Smooth muscle cell (in vitro differentiated cells): ENCODE measurements at regions not wholly inside any gene's neighbourhood (a gene's known extent, or its start where the extent isn't known, plus 50 kb on each side); places are given as distances from the start of the nearest gene placed in this dataset.
"Not testable (repeated sequence)": the region's sequence is repeated elsewhere in the genome, so short reads cannot be mapped to it uniquely, and the experiment has no call there.

Experiments used
- DNase-seq: peaks from one replicate; lab custom pipeline; 2025; ENCODE audit not compliant: unreplicated experiment; lab: John Stamatoyannopoulos, UW
- H2AFZ ChIP-seq: fragments of 200-600 bp; sonication (generic); 2 replicates; pipeline ENCODE4 v1.6.0; 2016; ENCODE audit warnings: antibody characterized with exemption, low read depth, mild to moderate bottlenecking
- H3F3A ChIP-seq: fragments of 200-600 bp; sonication (generic); 2 replicates; pipeline ENCODE4 v1.6.0; 2017; ENCODE audit warnings: antibody characterized with exemption, low read depth
- H3K27ac ChIP-seq: fragments of 200-600 bp; sonication (generic); 2 replicates; pipeline ENCODE4 v1.5.1; 2016; ENCODE audit warnings: low read depth, mild to moderate bottlenecking
- H3K27me3 ChIP-seq: fragments of 200-600 bp; sonication (generic); 2 replicates; pipeline ENCODE4 v1.6.1; 2016; ENCODE audit warnings: low read depth, mild to moderate bottlenecking
- H3K36me3 ChIP-seq: fragments of 200-600 bp; sonication (generic); 2 replicates; pipeline ENCODE4 v1.5.1; 2016; ENCODE audit warnings: low read depth
- H3K4me1 ChIP-seq: fragments of 200-600 bp; sonication (generic); 2 replicates; pipeline ENCODE4 v1.5.1; 2016; ENCODE audit warnings: low read depth
- H3K4me2 ChIP-seq: fragments of 200-600 bp; sonication (generic); 2 replicates; pipeline ENCODE4 v1.6.0; 2016; ENCODE audit warnings: mild to moderate bottlenecking
- H3K4me3 ChIP-seq: fragments of 200-600 bp; sonication (generic); 2 replicates; pipeline ENCODE4 v1.5.1; 2016; ENCODE audit warnings: mild to moderate bottlenecking
- H3K79me2 ChIP-seq: fragments of 200-600 bp; sonication (generic); 2 replicates; pipeline ENCODE4 v1.6.0; 2016; ENCODE audit warnings: low read depth, mild to moderate bottlenecking
- H3K9ac ChIP-seq: fragments of 200-600 bp; sonication (generic); 2 replicates; pipeline ENCODE4 v1.6.0; 2016; ENCODE audit warnings: low read depth
- H3K9me3 ChIP-seq: fragments of 200-600 bp; sonication (generic); replicated peaks from 2 replicates; pipeline ENCODE4 v1.5.1; 2016; ENCODE audit warnings: low read depth
- H4K20me1 ChIP-seq: fragments of 200-600 bp; sonication (generic); 2 replicates; pipeline ENCODE4 v1.6.0; 2016; ENCODE audit warnings: low read depth
- CTCF ChIP-seq: fragments of 200-600 bp; sonication (generic); IDR thresholded peaks from 2 replicates; pipeline ENCODE4 v1.5.1; 2017; ENCODE audit warnings: borderline replicate concordance, mild to moderate bottlenecking, antibody characterized with exemption; ENCODE audit not compliant: insufficient read depth, poor library complexity, severe bottlenecking
- WGBS: methylation state at CpG from one replicate; pipeline ENCODE4 v1.1.7; 2016; ENCODE audit warnings: low lambda C conversion rate; 5-methylcytosine and 5-hydroxymethylcytosine counted together

- H3K9ac ChIP-seq: no peak overlapping the region
- peaks cover 4% of the 10 kb centered on the region for H3K4me1 ChIP-seq
- no peak for DNase-seq
- H3K27me3 ChIP-seq: no peaks in the 10 kb centered on the region
- peak overlapping the region; percentile 44 for H2AFZ ChIP-seq
- no peak for TF ChIP-seq CTCF
- no peaks in the 10 kb centered on the region for H3K9me3 ChIP-seq
- H3K36me3 ChIP-seq: no peaks in the 10 kb centered on the region
- H3K79me2 ChIP-seq: no peaks in the 10 kb centered on the region
- no peaks in the 10 kb centered on the region for H4K20me1 ChIP-seq
- WGBS: 30% methylated on average over 8 of the region's 8 CpGs
- no peaks in the 10 kb centered on the region for H3F3A ChIP-seq
- peak overlapping the region; percentile 40 for H3K4me2 ChIP-seq
- H3K27ac ChIP-seq: peak overlapping the region; percentile 73
- H3K4me3 ChIP-seq: no peak overlapping the region
Observed at GRCh38 chr15:100733101-100733842, 130.9 kb downstream of the ASB7 start.

- H3K27ac ChIP-seq: peak overlapping the region; percentile 73
- not testable (repeated sequence) for H3K9me3 ChIP-seq, H2AFZ ChIP-seq, H4K20me1 ChIP-seq, H3F3A ChIP-seq, H3K27me3 ChIP-seq, H3K9ac ChIP-seq, H3K36me3 ChIP-seq, H3K4me3 ChIP-seq, H3K4me1 ChIP-seq, H3K79me2 ChIP-seq, H3K4me2 ChIP-seq, DNase-seq
- 27% methylated on average over 3 of the region's 3 CpGs for WGBS
Observed at GRCh38 chr15:100733843-100734185, 131.4 kb downstream of the ASB7 start.

GRCh38 chr15:100734586-100734985 is 132.2 kb downstream of the ASB7 start:
- Histone ChIP-seq H3K27me3 (no peaks in the 10 kb centered on the region), H3K4me3 (no peak overlapping the region), H3K9ac (no peak overlapping the region), H3F3A (no peaks in the 10 kb centered on the region), H2AFZ (no peak overlapping the region), H3K9me3 (no peaks in the 10 kb centered on the region), H3K4me2 (no peak overlapping the region), H3K36me3 (no peaks in the 10 kb centered on the region), H3K27ac (no peak overlapping the region), H3K79me2 (no peaks in the 10 kb centered on the region), H4K20me1 (no peaks in the 10 kb centered on the region), H3K4me1 (peaks cover 4% of the 10 kb centered on the region)
- 97% methylated on average over 5 of the region's 5 CpGs for WGBS
- no peak for DNase-seq
- TF ChIP-seq CTCF: no peak

GRCh38 chr15:100735129-100736053 is 133.0 kb downstream of the ASB7 start:
- no peak overlapping the region for H3K9ac ChIP-seq
- no peaks in the 10 kb centered on the region for H3K9me3 ChIP-seq
- H3K4me1 ChIP-seq: peaks cover 4% of the 10 kb centered on the region
- H4K20me1 ChIP-seq: no peaks in the 10 kb centered on the region
- H3K27me3 ChIP-seq: no peaks in the 10 kb centered on the region
- no peak for TF ChIP-seq CTCF
- no peak overlapping the region for H3K4me2 ChIP-seq
- no peaks in the 10 kb centered on the region for H3F3A ChIP-seq
- H3K36me3 ChIP-seq: no peaks in the 10 kb centered on the region
- 98% methylated on average over 12 of the region's 12 CpGs for WGBS
- H3K27ac ChIP-seq: no peak overlapping the region
- DNase-seq: no peak
- no peak overlapping the region for H2AFZ ChIP-seq
- H3K79me2 ChIP-seq: no peaks in the 10 kb centered on the region
- no peak overlapping the region for H3K4me3 ChIP-seq
